Spinal cord (tissue), 9 donors: ENCODE measurements at regions not wholly inside any gene's neighbourhood (a gene's known extent, or its start where the extent isn't known, plus 50 kb on each side); places are given as distances from the start of the nearest gene placed in this dataset.

Source experiments
- DNase-seq, 6 donors: peaks; one replicate each; pipeline versions ENCODE4 v3.0.0 to v3.0.0-alpha.2; 2013 to 2015; ENCODE audit warnings: low spot score in 6 of 6, low read depth in 4 of 6
- H3K27ac ChIP-seq: one replicate; pipeline ENCODE4 v1.5.1; 2013; ENCODE audit warnings: low read depth, low read length, control low read depth
- H3K27me3 ChIP-seq: one replicate; pipeline ENCODE4 v1.6.1; 2013; ENCODE audit warnings: low read length; ENCODE audit not compliant: control insufficient read depth, insufficient read depth
- H3K36me3 ChIP-seq: one replicate; pipeline ENCODE4 v1.6.1; 2013; ENCODE audit warnings: low read length; ENCODE audit not compliant: control insufficient read depth, insufficient read depth
- H3K4me1 ChIP-seq: one replicate; pipeline ENCODE4 v1.6.1; 2013; ENCODE audit warnings: low read length; ENCODE audit not compliant: control insufficient read depth, insufficient read depth
- H3K4me3 ChIP-seq: one replicate; pipeline ENCODE4 v1.5.1; 2013; ENCODE audit warnings: low read depth, low read length, control low read depth
- H3K9me3 ChIP-seq: one replicate; pipeline ENCODE4 v1.6.1; 2013; ENCODE audit warnings: low read length; ENCODE audit not compliant: control insufficient read depth, insufficient read depth
- WGBS: methylation state at CpG from one replicate; pipeline ENCODE4 v1.1.5; 2013; ENCODE audit warnings: missing lambda C conversion rate; ENCODE audit not compliant: insufficient coverage; 5-methylcytosine and 5-hydroxymethylcytosine counted together
- donor health status: healthy.

DNA sequence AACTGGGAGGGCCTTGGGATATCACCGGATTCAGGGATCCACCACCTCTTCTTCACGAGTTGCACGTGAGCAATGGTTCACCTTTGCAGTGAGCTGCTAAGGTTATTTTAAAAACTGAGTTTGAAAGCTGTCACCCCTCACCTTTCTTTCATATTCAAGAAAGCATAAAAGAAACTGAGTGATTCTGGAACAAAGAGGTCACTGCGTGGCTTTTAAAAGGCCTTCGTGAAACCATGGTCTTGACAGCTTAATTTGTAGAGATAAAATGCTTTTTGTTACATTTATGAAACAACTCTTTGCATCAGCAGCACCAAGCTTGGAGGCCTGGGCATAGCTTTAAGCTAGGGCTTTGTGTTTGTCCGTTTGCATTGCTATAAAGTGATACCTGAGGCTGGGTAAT is 101.4 kb upstream of the NECTIN1 start:
- peaks cover 16% of the 10 kb centered on the region for H3K4me1 ChIP-seq
- no peak for DNase-seq
- H3K36me3 ChIP-seq = no peaks in the 10 kb centered on the region
- no peak overlapping the region for H3K27ac ChIP-seq
- WGBS = 75% methylated on average over 5 of the region's 6 CpGs
- no peaks in the 10 kb centered on the region for H3K9me3 ChIP-seq
- H3K27me3 ChIP-seq = no peaks in the 10 kb centered on the region
- no peak overlapping the region for H3K4me3 ChIP-seq

DNA sequence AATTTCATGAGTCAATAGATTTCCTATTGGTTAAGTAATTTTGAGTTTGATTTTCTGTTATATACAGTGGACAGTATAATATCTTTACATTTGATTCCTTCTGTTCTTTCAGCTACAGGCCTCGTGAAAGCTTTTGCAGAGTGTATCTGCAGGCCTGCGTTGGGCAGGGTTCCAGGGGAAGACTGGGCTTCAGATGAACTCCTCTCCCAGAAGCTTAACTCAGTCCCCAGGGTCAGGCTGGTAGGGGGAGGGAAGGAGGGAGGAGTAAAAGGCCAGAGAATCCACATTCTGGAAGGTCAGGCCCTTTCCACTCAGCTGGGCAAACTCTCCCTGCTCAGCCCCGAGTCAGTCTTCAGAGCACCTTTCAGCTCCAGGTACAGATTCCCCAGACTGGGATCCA is 100.4 kb upstream of the NECTIN1 start:
- no peak overlapping the region for H3K4me3 ChIP-seq
- no peak for DNase-seq

GRCh38 chr11:119828819-119829218 is 99.8 kb upstream of the NECTIN1 start:
- Histone ChIP-seq H3K4me1 (peaks cover 16% of the 10 kb centered on the region), H3K27ac (no peak overlapping the region), H3K27me3 (no peaks in the 10 kb centered on the region), H3K4me3 (no peak overlapping the region), H3K36me3 (no peaks in the 10 kb centered on the region), H3K9me3 (no peaks in the 10 kb centered on the region)
- no peak for DNase-seq
- 100% methylated on average over 1 of the region's 2 CpGs for WGBS

More for the DNA sequence above, 100.4 kb upstream of the NECTIN1 start:
- H3K27me3 ChIP-seq = no peaks in the 10 kb centered on the region
- WGBS = 69% methylated on average over 1 of the region's 3 CpGs
- H3K27ac ChIP-seq = no peak overlapping the region
- no peaks in the 10 kb centered on the region for H3K9me3 ChIP-seq
- no peaks in the 10 kb centered on the region for H3K36me3 ChIP-seq
- H3K4me1 ChIP-seq = peaks cover 16% of the 10 kb centered on the region

GRCh38 chr11:119828006-119828405 is 99.0 kb upstream of the NECTIN1 start:
- no peak overlapping the region for H3K27ac ChIP-seq
- no peak for DNase-seq
- 83% methylated on average over 4 of the region's 9 CpGs for WGBS
- no peaks in the 10 kb centered on the region for H3K27me3 ChIP-seq
- H3K36me3 ChIP-seq = no peaks in the 10 kb centered on the region
- H3K9me3 ChIP-seq = no peaks in the 10 kb centered on the region
- no peak overlapping the region for H3K4me3 ChIP-seq
- H3K4me1 ChIP-seq = peaks cover 12% of the 10 kb centered on the region

- Histone ChIP-seq H3K36me3 (no peaks in the 10 kb centered on the region), H3K9me3 (no peaks in the 10 kb centered on the region), H3K27ac (no peak overlapping the region), H3K27me3 (no peaks in the 10 kb centered on the region), H3K4me3 (no peak overlapping the region), H3K4me1 (peaks cover 3% of the 10 kb centered on the region)
- no peak for DNase-seq
- 8% methylated on average over 2 of the region's 2 CpGs for WGBS
Measured at GRCh38 chr11:119827113-119827512, 98.1 kb upstream of the NECTIN1 start.

- Histone ChIP-seq H3K36me3 (no peaks in the 10 kb centered on the region), H3K27ac (no peak overlapping the region), H3K4me1 (no peaks in the 10 kb centered on the region), H3K27me3 (no peaks in the 10 kb centered on the region), H3K4me3 (no peak overlapping the region), H3K9me3 (no peaks in the 10 kb centered on the region)
- no peak for DNase-seq
- WGBS = 91% methylated on average over 15 of the region's 15 CpGs
Measured at GRCh38 chr11:119823077-119823476, 94.1 kb upstream of the NECTIN1 start.

DNA sequence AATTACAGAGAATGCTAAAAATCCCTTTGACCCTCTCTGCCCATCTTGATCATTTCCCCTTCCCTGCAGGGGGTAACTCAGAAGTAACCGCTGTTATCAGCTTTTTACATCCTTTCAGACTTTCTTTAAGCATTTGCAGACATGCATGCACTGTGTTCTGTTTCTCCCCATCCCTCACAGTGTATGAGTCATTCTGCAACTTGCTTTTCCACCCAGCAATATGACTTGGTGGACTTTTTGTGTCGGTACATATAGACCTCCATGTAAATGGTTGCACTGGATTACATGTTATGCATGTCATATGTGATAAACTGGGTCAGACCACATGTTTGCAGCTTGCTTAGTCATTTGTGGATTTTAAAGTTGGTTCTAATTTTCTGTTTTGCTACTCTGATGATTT is 87.7 kb upstream of the NECTIN1 start:
- Histone ChIP-seq H3K4me1 (no peaks in the 10 kb centered on the region), H3K9me3 (no peaks in the 10 kb centered on the region), H3K4me3 (no peak overlapping the region), H3K36me3 (no peaks in the 10 kb centered on the region), H3K27ac (no peak overlapping the region), H3K27me3 (no peaks in the 10 kb centered on the region)
- 75% methylated on average over 1 of the region's 2 CpGs for WGBS
- DNase-seq = no peak

DNA sequence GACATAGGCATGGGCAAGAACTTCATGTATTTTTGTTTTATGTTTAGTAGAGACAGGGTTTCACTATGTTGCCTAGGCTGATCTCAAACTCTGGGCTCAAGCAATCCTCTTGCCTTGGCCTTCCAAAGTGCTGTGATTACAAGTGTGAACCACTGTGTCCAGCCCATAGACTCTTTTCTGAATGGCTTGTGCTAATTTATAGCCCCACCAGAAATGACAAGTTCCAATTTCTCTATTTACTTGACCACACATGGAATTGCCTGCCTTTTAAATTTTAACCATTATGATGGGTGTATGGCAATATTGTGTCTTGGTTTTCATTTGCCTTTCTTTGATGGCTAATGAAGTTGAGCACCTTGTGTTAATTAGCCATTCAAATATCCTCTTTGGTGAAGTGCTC is 85.8 kb upstream of the NECTIN1 start:
- H3K4me3 ChIP-seq = no peak overlapping the region
- H3K27ac ChIP-seq = no peak overlapping the region
- H3K4me1 ChIP-seq = no peaks in the 10 kb centered on the region
- H3K27me3 ChIP-seq = no peaks in the 10 kb centered on the region
- H3K36me3 ChIP-seq = no peaks in the 10 kb centered on the region
- no peak for DNase-seq
- H3K9me3 ChIP-seq = no peaks in the 10 kb centered on the region

- H3K4me1 ChIP-seq = peaks cover 10% of the 10 kb centered on the region
- no peak overlapping the region for H3K4me3 ChIP-seq
- no peak overlapping the region for H3K27ac ChIP-seq
- 92% methylated on average over 12 of the region's 14 CpGs for WGBS
- no peaks in the 10 kb centered on the region for H3K36me3 ChIP-seq
- DNase-seq = no peak
- H3K27me3 ChIP-seq = no peaks in the 10 kb centered on the region
- no peaks in the 10 kb centered on the region for H3K9me3 ChIP-seq
Measured at GRCh38 chr11:119810478-119811232, 81.7 kb upstream of the NECTIN1 start.

DNA sequence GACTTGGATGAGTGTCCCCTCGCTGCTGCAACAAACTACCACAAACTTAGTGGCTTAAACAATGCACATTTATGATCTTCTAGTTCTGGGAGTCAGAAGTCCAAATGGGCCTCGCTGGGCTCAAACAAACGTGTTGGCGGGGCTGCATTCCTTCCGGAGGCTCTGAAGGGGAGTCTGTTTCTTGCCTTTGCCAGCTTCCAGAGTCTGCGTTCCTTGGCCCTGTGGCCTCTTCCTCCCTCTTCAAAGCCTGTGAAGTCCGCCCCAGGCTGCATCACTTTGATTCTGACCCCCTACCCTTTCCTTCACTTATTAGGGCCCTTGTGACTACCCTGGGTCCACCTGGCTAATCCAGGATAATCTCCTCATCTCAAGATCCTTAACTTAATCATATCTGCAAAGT is 80.3 kb upstream of the NECTIN1 start:
- Histone ChIP-seq H3K4me3 (no peak overlapping the region), H3K36me3 (no peaks in the 10 kb centered on the region), H3K9me3 (no peaks in the 10 kb centered on the region), H3K27me3 (no peaks in the 10 kb centered on the region), H3K4me1 (peaks cover 10% of the 10 kb centered on the region), H3K27ac (no peak overlapping the region)
- no peak for DNase-seq
- WGBS = 80% methylated on average over 7 of the region's 7 CpGs
